SH-SY5Y (cell line): ENCODE measurements at regions not wholly inside any gene's neighbourhood (a gene's known extent, or its start where the extent isn't known, plus 50 kb on each side); places are given as distances from the start of the nearest gene placed in this dataset.

Source experiments
- GATA2 ChIP-seq: IDR thresholded peaks from 2 replicates; pipeline ENCODE4 v1.6.1; 2011; ENCODE audit warnings: mild to moderate bottlenecking, low read depth, low read length
- GATA3 ChIP-seq: IDR thresholded peaks from 2 replicates; pipeline ENCODE4 v1.6.1; 2011; ENCODE audit warnings: low read depth, mild to moderate bottlenecking, low read length, moderate library complexity

GRCh38 chr18:65671621-65672415 is 79.0 kb upstream of the CDH7 start:
- TF ChIP-seq GATA3 (no peak), GATA2 (no peak)
